Naive thymus-derived CD4-positive, alpha-beta T cell (primary cell): ENCODE measurements at regions not wholly inside any gene's neighbourhood (a gene's known extent, or its start where the extent isn't known, plus 50 kb on each side); places are given as distances from the start of the nearest gene placed in this dataset.

ENCODE experiments used
- ATAC-seq: fragments of 150-1000 bp; cut with Tn5 transposase; 2 replicates; pipeline ENCODE4 v1.10.0; 2021; ENCODE audit warnings: mild to moderate bottlenecking, moderate library complexity
- CTCF ChIA-PET: fragments of 350-600 bp; sonication (Branson Sonifier 250); formaldehyde crosslinking; loops from one replicate; lab custom pipeline; 2021; ENCODE audit warnings: antibody characterized with exemption; lab: Charles Lee
- POLR2A ChIA-PET: fragments of 350-600 bp; sonication (Branson Sonifier 250); formaldehyde crosslinking; loops from one replicate; lab custom pipeline; 2021; ENCODE audit warnings: antibody characterized with exemption, inconsistent platforms; lab: Charles Lee
- DNase-seq, 9 donors: peaks; one replicate each; pipeline versions ENCODE4 v3.0.0 to v3.0.0-alpha.2; 2020 to 2022; ENCODE audit warnings: mixed read lengths in 1 of 9
- H3K27ac ChIP-seq: one replicate; pipeline ENCODE4 v1.7.0; 2013; ENCODE audit warnings: mild to moderate bottlenecking, low read depth, low read length, moderate library complexity
- H3K27me3 ChIP-seq, 2 donors: one replicate each; pipeline ENCODE4 v1.7.0; 2013; ENCODE audit warnings: low read length in 2 of 2, mild to moderate bottlenecking in 2 of 2, moderate library complexity in 2 of 2; ENCODE audit not compliant: control insufficient read depth in 2 of 2, insufficient read depth in 2 of 2
- H3K36me3 ChIP-seq, 3 experiments: 1 replicate in 2 of 3; 2 replicates in 1 of 3; pipeline ENCODE4 v1.7.0; 2013; ENCODE audit warnings: low read length in 3 of 3, mild to moderate bottlenecking in 3 of 3, moderate library complexity in 1 of 3; ENCODE audit not compliant: insufficient read depth in 3 of 3, control insufficient read depth in 2 of 3
- H3K4me1 ChIP-seq, 2 donors: one replicate each; pipeline ENCODE4 v1.7.0; 2013; ENCODE audit warnings: low read length in 2 of 2, mild to moderate bottlenecking in 2 of 2, moderate library complexity in 1 of 2; ENCODE audit not compliant: control insufficient read depth in 2 of 2, insufficient read depth in 2 of 2
- H3K4me3 ChIP-seq: 2 replicates; pipeline ENCODE4 v1.7.0; 2013; ENCODE audit warnings: mild to moderate bottlenecking, low read length
- H3K9me3 ChIP-seq, 3 experiments: 1 replicate in 2 of 3; 2 replicates in 1 of 3; pipeline ENCODE4 v1.7.0; 2013; ENCODE audit warnings: low read length in 3 of 3; ENCODE audit not compliant: control insufficient read depth in 2 of 3
- H3K27ac Mint-ChIP-seq, 9 donors: one replicate each; pipeline ENCODE4 v1.8.0; 2020 to 2022; ENCODE audit warnings: mixed read lengths in 9 of 9, mild to moderate bottlenecking in 8 of 9, moderate library complexity in 5 of 9, inconsistent platforms in 2 of 9
- H3K27me3 Mint-ChIP-seq, 5 donors: one replicate each; pipeline ENCODE4 v1.8.0; 2021 to 2022; ENCODE audit warnings: mixed read lengths in 5 of 5, mild to moderate bottlenecking in 1 of 5
- H3K36me3 Mint-ChIP-seq, 5 donors: one replicate each; pipeline ENCODE4 v1.8.0; 2020 to 2022; ENCODE audit warnings: mixed read lengths in 5 of 5, mild to moderate bottlenecking in 3 of 5, inconsistent platforms in 1 of 5
- H3K4me1 Mint-ChIP-seq, 7 donors: one replicate each; pipeline ENCODE4 v1.8.0; 2020 to 2022; ENCODE audit warnings: mixed read lengths in 7 of 7, mild to moderate bottlenecking in 3 of 7, inconsistent platforms in 1 of 7
- H3K4me3 Mint-ChIP-seq, 10 donors: one replicate each; pipeline ENCODE4 v1.8.0; 2020 to 2022; ENCODE audit warnings: mild to moderate bottlenecking in 10 of 10, mixed read lengths in 10 of 10, moderate library complexity in 6 of 10, inconsistent platforms in 2 of 10
- H3K9me3 Mint-ChIP-seq, 11 donors: one replicate each; pipeline ENCODE4 v1.8.0; 2020 to 2022; ENCODE audit warnings: mixed read lengths in 11 of 11, mild to moderate bottlenecking in 4 of 11, inconsistent platforms in 1 of 11, moderate library complexity in 1 of 11
- intact Hi-C, 2 donors: fragments of 100-400 bp; cut with micrococcal nuclease; formaldehyde crosslinking; loops; one replicate each; pipeline ENCODE4 v1.15.1; 2023

DNA sequence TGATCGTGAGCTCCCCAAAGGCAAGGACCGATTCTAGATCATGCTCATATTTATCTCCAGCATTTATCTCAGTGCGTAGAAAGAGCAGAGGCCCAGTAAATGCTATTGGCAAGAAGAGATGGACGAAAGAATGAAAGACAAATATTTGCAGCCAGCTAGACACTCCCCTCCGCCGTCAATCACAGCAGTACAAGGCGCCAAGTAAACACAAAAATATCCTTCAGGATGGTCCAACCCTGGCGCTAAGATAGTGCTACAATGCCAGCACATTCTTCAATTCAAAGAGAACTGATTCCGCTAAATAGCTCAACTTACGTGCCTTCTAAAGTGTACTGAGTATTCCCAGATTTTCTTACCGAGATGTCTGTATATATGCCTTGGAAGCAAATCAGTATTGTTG, 114.5 kb downstream of the DDX53 start:
- H3K4me3 Mint-ChIP-seq: no peak overlapping the region
- CTCF ChIA-PET: no interaction called here

DNA sequence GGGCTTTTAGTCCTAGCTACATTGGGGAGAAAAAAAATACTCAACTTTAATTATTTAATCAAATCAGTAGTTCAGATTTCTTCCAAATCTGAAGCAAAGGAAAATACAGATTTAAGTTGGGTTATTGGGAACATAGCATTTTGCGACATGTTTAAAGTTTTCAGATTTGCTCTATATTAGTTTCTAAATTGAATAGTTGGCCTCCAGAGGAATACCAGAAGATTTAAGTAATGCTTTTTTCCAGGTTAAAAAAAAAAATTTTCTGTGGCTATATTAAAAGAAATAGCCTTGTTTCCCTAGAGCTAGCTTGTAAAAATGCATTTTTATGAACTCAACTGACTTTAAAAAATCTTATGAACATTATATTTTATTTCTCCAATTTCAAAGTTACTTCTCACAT, 115.9 kb downstream of the DDX53 start:
- DNase-seq (no peak), ATAC-seq (no peak)
- H3K36me3 Mint-ChIP-seq: no peaks in the 10 kb centered on the region
- no peak overlapping the region for H3K4me3 Mint-ChIP-seq
- Histone ChIP-seq H3K27me3 (no peaks in the 10 kb centered on the region), H3K4me3 (no peak overlapping the region), H3K36me3 (no peaks in the 10 kb centered on the region), H3K4me1 (no peaks in the 10 kb centered on the region), H3K27ac (no peak overlapping the region), H3K9me3 (no peaks in the 10 kb centered on the region)
- intact Hi-C loops: no loop called here
- no peak overlapping the region for H3K27ac Mint-ChIP-seq
- no peaks in the 10 kb centered on the region for H3K9me3 Mint-ChIP-seq
- CTCF ChIA-PET: no interaction called here
- no peaks in the 10 kb centered on the region for H3K27me3 Mint-ChIP-seq
- POLR2A ChIA-PET: no interaction called here
- H3K4me1 Mint-ChIP-seq: no peaks in the 10 kb centered on the region

More for the DNA sequence above, 114.5 kb downstream of the DDX53 start:
- Histone ChIP-seq H3K9me3 (no peaks in the 10 kb centered on the region), H3K4me3 (no peak overlapping the region), H3K27ac (no peak overlapping the region), H3K36me3 (no peaks in the 10 kb centered on the region), H3K27me3 (no peaks in the 10 kb centered on the region), H3K4me1 (no peaks in the 10 kb centered on the region)
- no peak for ATAC-seq
- no peaks in the 10 kb centered on the region for H3K4me1 Mint-ChIP-seq
- intact Hi-C loops: no loop called here
- DNase-seq: no peak
- H3K36me3 Mint-ChIP-seq: no peaks in the 10 kb centered on the region
- H3K27ac Mint-ChIP-seq: no peak overlapping the region
- no peaks in the 10 kb centered on the region for H3K27me3 Mint-ChIP-seq
- POLR2A ChIA-PET: no interaction called here
- no peaks in the 10 kb centered on the region for H3K9me3 Mint-ChIP-seq

DNA sequence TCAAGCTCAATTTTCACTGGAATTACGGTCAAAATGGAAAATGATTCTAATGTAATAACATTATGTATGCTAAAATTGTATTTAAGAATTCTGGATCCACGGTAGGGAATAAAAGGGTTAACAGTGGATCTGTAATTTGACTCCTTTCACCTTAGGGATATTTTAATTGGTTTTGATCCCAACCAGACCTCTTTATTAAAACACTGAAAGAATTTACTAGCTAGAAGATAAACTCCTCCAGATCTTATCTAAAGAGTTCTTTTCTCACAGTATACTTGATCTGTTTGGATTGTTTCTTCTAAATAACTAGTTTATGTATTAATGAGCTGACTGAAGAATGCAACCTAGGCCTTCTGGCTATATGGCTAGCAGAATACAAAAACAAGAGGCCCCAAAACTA, 118.4 kb downstream of the DDX53 start:
- no peaks in the 10 kb centered on the region for H3K36me3 Mint-ChIP-seq

DNA sequence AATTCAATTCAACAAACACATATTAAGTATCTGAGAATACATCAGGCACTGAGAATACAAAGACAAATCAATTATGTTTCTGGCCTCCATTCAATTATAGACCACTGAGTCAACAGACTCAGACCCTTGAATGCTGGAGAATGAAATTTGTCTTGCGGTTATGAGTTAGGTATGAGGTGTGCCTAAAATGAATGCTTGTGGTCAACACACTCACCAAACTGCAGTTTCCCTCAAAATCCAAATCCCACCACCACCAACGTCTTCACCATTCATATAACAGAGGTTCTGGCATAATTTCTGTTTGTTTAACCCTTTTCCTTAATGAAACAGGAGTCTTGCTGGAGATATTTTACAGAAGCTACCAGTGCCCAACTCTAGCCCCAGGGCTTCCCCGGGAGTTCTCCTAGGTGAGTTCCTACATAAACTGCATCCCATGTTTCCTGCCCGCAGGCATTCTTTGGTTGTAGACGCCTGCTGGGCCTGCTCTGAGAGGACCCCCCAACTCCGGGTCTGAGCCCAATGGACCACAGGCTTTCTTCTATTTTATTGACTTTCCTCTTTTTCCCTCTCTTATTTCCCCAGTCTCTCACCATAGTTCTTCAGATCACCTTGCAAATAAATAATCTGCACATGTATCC, 119.2 kb downstream of the DDX53 start:
- DNase-seq (no peak), ATAC-seq (no peak)
- H3K9me3 ChIP-seq: no peaks in the 10 kb centered on the region
- Mint-ChIP-seq H3K4me1 (no peaks in the 10 kb centered on the region), H3K4me3 (no peak overlapping the region), H3K27ac (no peak overlapping the region), H3K9me3 (peaks cover 0 to 1% (median 0%) of the 10 kb centered on the region in 11 donors), H3K36me3 (no peaks in the 10 kb centered on the region), H3K27me3 (no peaks in the 10 kb centered on the region)
- H3K36me3 ChIP-seq: no peaks in the 10 kb centered on the region
- ChIA-PET CTCF (no interaction called here), POLR2A (no interaction called here)
- H3K4me3 ChIP-seq: no peak overlapping the region
- H3K27ac ChIP-seq: no peak overlapping the region
- H3K27me3 ChIP-seq: no peaks in the 10 kb centered on the region
- H3K4me1 ChIP-seq: no peaks in the 10 kb centered on the region
- intact Hi-C loops: no loop called here

More for the DNA sequence above, 118.4 kb downstream of the DDX53 start:
- Mint-ChIP-seq H3K4me1 (no peaks in the 10 kb centered on the region), H3K9me3 (peaks cover 0 to 1% (median 0%) of the 10 kb centered on the region in 11 donors), H3K27me3 (no peaks in the 10 kb centered on the region), H3K4me3 (no peak overlapping the region), H3K27ac (no peak overlapping the region)
- CTCF ChIA-PET: no interaction called here
- no peak for ATAC-seq
- Histone ChIP-seq H3K4me1 (no peaks in the 10 kb centered on the region), H3K27me3 (no peaks in the 10 kb centered on the region), H3K9me3 (no peaks in the 10 kb centered on the region), H3K4me3 (no peak overlapping the region), H3K27ac (no peak overlapping the region), H3K36me3 (no peaks in the 10 kb centered on the region)
- DNase-seq: no peak
- POLR2A ChIA-PET: no interaction called here
- intact Hi-C loops: no loop called here

DNA sequence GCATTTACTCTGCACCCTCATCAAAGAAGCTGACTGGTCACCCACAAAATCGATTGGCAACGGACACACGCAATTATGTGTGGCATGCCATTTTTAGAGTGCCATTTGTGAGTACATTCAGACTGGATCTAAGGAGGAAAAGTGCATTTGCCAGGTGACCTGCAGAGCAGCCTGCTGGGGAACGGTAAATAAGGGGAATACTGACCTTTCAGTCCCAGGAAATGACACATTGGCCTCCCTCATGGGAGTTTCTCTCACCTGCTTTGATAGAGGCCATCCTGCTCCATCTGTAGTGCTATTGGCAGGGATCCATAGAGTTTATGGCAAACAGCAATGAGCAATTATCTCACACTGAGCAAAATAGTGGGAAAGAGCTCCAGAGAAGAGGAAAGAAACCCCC, 127.8 kb downstream of the DDX53 start:
- Histone ChIP-seq H3K27me3 (no peaks in the 10 kb centered on the region), H3K4me3 (no peak overlapping the region), H3K9me3 (no peaks in the 10 kb centered on the region), H3K27ac (no peak overlapping the region), H3K36me3 (no peaks in the 10 kb centered on the region), H3K4me1 (no peaks in the 10 kb centered on the region)
- H3K4me3 Mint-ChIP-seq: no peak overlapping the region
- ATAC-seq (no peak), DNase-seq (no peak)
- CTCF ChIA-PET: no interaction called here
- H3K27ac Mint-ChIP-seq: no peak overlapping the region
- H3K36me3 Mint-ChIP-seq: no peaks in the 10 kb centered on the region
- peaks cover 0 to 4% (median 0%) of the 10 kb centered on the region in 11 donors for H3K9me3 Mint-ChIP-seq
- intact Hi-C loops: no loop called here
- H3K4me1 Mint-ChIP-seq: no peaks in the 10 kb centered on the region
- POLR2A ChIA-PET: no interaction called here
- H3K27me3 Mint-ChIP-seq: no peaks in the 10 kb centered on the region

DNA sequence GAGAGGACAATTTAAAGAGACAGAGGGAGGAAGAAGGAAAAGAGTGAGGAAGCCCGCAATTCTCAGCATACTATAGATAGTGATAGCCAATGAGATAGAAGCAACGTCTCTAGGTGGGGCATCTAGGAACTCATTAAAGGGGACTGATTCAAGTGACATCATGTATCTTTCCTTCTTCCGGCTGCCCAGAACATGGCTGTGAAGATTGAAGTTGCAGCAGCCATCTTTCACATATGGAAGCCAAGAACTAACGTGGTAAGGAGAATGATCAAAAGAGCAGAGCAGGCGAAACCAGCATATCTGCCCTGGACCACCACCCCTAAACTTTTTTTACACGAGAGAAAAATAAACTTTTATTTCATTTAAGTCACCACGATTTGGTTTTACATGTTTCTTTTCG, 133.8 kb downstream of the DDX53 start:
- Mint-ChIP-seq H3K36me3 (no peaks in the 10 kb centered on the region), H3K4me3 (no peak overlapping the region), H3K9me3 (peaks cover 0 to 3% (median 0%) of the 10 kb centered on the region in 11 donors), H3K27ac (no peak overlapping the region), H3K4me1 (no peaks in the 10 kb centered on the region), H3K27me3 (no peaks in the 10 kb centered on the region)
- Histone ChIP-seq H3K4me3 (no peak overlapping the region), H3K9me3 (no peaks in the 10 kb centered on the region), H3K4me1 (no peaks in the 10 kb centered on the region), H3K27ac (no peak overlapping the region), H3K27me3 (no peaks in the 10 kb centered on the region), H3K36me3 (no peaks in the 10 kb centered on the region)
- CTCF ChIA-PET: no interaction called here
- DNase-seq (no peak), ATAC-seq (no peak)
- intact Hi-C loops: no loop called here
- POLR2A ChIA-PET: no interaction called here

DNA sequence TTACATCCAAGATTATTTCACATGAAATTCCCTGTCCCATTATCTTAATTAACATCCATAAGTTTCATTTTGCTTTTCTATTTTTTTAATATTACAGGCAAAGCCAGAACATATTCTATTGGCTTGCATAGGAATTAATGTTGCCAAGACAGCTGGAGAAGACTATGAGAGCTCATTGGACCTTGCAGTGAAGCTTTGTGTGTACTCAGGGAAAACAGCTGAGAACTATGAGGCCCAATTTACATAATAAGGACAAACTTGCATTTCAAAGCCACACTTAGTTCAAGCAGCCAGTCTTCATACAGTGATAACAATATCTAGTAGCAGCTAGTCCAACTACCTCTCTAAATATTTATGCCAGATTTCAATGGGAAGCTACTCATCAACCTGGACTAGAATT, 134.4 kb downstream of the DDX53 start:
- Mint-ChIP-seq H3K36me3 (no peaks in the 10 kb centered on the region), H3K27ac (no peak overlapping the region), H3K4me1 (no peaks in the 10 kb centered on the region), H3K27me3 (no peaks in the 10 kb centered on the region), H3K9me3 (peaks cover 0 to 3% (median 0%) of the 10 kb centered on the region in 11 donors), H3K4me3 (no peak overlapping the region)
- ATAC-seq (no peak), DNase-seq (no peak)
- H3K27me3 ChIP-seq: no peaks in the 10 kb centered on the region
- H3K36me3 ChIP-seq: no peaks in the 10 kb centered on the region
- no peaks in the 10 kb centered on the region for H3K9me3 ChIP-seq
- H3K4me3 ChIP-seq: no peak overlapping the region
- no peak overlapping the region for H3K27ac ChIP-seq
- H3K4me1 ChIP-seq: no peaks in the 10 kb centered on the region
- ChIA-PET POLR2A (no interaction called here), CTCF (no interaction called here)
- intact Hi-C loops: no loop called here
